ENCODE measurements at regions not wholly inside any gene's neighbourhood (a gene's known extent, or its start where the extent isn't known, plus 50 kb on each side); places are given as distances from the start of the nearest gene placed in this dataset.
"Not testable (repeated sequence)": the region's sequence is repeated elsewhere in the genome, so short reads cannot be mapped to it uniquely, and the experiment has no call there.

DNA sequence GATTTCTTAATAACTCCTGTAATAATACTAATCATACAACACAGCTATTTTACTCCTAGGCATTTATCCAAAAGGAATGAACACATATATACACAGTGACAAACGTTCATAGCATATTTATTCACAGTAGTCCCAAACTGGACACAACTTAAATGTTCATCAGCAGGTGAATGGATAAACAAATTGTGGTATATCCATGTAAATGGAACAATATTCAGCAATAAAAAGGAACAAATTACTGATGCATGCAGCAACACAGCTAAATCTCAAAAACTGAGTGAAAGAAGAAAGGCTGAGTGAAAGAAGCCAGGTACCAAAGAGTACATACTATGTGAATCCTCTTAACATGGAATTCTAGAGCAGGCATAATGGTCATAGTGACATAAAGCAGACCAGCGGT is 242.7 kb upstream of the USP24 start:
- DNase-seq: no peak

GRCh38 chr1:55456971-55457370 is 241.8 kb upstream of the USP24 start:
- no peak for DNase-seq

DNA sequence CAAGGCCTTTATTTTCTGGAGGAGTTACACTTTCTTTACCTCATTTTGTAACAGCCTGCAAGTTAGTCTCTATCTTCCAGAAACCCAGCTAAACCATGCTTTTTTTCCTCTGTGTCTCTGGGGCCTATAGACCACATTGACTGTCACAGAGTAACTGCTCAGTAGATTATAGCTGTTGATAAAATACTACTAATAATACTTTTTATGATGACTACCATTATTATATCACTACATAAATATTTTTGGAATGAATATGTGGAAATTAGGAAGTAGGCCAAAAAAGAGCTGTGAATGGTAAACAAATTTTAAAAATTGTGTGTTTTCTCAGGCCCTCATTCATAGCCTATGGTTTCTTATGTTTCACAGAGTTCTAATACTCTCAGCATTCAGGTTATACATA is 233.1 kb upstream of the USP24 start:
- no peak for DNase-seq

DNA sequence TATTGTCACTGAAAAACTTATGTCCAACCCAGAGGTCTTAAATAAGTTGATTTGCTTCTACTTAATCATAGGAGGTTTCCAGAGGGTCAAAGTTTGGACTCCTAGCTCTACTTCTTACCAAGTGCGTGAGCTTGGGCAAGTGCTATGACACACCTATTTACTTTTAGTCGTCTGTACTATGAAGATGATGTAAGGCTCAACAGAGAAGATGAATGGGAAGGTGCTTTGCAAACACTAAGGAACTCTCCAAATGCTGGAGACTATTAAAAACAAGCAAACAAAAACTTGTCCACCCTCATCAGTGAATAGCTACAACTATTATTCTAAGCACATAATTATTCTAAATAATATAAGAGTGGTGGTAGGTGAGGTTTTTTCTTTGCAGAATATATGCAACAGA is 232.3 kb upstream of the USP24 start:
- DNase-seq: no peak

GRCh38 chr1:55446351-55446750 is 231.2 kb upstream of the USP24 start:
- no peak for DNase-seq

DNA sequence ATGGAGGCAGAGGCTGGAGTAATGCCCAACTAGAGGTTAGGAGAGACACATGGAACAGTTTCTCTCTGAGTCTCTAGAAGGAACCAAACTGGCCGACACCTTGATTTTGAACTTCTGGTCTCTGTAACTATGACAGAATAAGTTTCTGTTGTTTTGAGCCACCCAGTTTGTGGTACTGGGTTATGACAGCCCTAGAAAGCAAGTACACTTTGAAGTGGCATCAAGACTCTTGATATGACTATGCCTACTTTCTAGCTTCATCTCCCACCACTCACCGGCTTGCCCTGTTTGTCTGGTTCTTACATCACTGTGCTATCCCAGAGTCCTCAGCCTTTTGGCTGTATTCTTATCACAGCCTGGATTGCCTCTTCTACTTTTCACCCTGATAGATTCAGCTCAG is 230.3 kb upstream of the USP24 start:
- no peak for DNase-seq

GRCh38 chr1:55444667-55445066 is 229.5 kb upstream of the USP24 start:
- no peak for DNase-seq

GRCh38 chr1:55443175-55443915 is 228.2 kb upstream of the USP24 start:
- DNase-seq: no peak

DNA sequence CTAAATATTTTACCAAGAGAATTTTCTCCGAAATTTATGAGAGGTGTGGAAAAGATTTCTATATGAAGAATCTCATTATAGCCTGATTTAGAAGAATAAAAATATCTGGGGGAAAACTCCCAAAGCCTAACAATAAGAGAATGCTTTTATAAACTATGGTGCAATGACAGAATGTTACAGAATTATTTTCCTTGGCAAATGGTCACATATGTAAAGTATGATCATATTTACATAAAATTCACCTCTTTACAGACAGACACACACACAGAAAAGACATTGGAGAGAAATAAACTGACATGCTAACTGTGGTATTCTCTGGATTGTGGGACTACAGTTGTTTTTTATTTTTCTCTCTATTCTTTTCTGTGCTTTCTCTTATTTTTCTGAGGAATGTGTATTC is 226.3 kb upstream of the USP24 start:
- DNase-seq: no peak

DNA sequence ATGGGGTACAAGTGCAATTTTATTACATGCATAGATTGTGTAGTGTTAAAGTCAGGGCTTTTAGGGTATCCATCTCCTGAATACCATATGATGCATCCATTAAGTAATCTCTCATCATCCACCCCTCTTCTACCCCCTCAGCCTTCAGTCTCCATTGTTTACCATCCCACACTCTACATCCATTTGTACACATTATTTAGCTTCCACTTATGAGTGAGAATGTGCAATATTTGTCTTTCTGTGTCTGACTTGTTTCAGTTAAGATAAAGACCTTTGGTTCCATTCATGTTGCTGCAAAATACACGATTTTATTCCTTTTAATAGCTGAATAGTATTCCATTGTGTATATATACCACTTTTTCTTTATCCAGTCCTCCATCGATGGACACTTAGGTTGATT is 222.5 kb upstream of the USP24 start:
- no peak for DNase-seq

GRCh38 chr1:55430720-55431119 is 215.6 kb upstream of the USP24 start:
- DNase-seq: not testable (repeated sequence)

GRCh38 chr1:55430206-55430605 is 215.0 kb upstream of the USP24 start:
- DNase-seq: not testable (repeated sequence)

DNA sequence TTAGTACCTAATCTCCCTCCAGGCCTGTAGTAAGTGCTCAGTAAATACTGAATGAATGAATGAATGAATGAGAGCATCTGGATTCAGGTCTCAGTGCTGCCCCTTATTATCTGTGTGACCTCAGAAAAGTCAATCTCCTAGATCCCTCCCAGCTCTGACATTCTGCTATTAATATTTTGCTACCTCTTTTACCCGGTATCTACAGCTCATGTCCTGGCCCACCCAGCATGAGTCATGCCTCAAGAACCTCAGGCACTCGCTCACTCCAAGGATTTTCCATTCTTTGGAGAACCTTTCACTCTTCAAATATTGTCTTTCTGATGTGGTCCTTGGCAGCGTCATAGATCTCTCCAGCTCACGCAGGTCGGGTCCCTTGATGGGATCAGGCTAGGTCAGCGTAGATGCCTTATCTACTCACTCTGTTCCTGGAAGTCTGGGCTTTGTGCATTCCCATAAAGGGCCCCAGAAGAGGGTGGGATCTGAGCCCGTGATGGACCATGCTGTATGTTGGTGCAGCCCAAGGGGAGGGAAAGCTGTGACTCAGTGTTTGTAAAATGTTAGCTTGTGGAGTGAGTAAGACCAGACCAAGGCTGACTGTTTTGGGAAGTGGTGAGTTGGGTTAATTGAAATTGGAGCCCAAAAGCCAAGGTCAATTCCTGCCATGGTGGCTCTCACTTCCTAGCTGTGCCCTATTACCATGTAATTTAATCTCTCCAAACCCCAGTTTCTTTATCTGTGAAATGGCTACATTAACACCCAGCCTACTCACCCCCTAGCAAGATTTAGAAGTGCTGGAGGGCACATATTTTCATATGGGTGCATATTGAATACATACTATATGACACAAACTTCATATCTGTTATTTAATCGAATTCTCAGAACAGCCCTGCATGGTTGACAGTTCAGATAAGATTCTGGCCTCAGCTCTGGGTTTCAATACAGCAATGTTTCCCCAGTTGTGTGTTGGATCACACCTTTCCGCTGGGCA is 214.1 kb upstream of the USP24 start:
- DNase-seq: no peak

DNA sequence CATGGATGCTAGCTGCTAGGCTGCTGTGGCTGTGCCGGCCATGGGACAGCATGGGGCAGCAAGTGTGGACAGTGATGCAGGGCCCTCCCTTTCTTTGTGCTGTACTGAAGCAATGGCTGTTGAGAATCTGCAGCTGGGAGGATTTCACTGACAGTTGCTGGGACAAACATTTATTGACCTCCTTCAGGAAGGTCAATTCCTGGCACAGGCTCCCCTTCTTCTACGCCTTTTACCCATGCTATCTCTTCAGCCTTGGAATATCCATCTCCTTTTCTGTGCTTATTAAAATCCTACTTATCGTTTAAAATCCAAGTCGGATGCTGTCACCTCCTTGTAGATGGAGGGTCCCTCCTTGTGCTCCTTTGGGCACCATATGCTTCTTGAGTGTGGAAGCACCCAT is 213.1 kb upstream of the USP24 start:
- DNase-seq: no peak

DNA sequence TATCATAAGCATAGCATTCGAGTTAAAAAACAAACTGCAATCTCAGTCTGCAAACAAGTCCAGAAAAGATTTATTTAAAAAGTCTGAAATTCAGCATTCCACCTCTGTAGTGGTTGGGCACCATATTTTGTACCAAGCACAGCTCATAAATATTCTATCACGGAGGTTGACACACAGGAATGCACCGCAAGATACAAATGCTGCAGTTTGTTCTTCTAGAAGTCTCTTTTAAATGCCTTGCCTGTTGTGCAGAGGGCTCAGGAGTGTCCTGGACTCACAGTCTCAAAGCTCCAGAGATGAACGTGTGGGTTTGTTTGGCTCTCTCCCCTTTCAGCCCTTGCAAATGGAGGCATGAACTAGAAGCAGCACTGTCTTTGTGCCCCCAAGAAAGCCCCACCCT is 212.4 kb upstream of the USP24 start:
- no peak for DNase-seq

- no peak for DNase-seq
Measured at GRCh38 chr1:55426619-55427018, 211.5 kb upstream of the USP24 start.

- DNase-seq: no peak
Measured at GRCh38 chr1:55426156-55426555, 211.0 kb upstream of the USP24 start.

GRCh38 chr1:55425310-55425930 is 210.3 kb upstream of the USP24 start:
- DNase-seq: no peak

DNA sequence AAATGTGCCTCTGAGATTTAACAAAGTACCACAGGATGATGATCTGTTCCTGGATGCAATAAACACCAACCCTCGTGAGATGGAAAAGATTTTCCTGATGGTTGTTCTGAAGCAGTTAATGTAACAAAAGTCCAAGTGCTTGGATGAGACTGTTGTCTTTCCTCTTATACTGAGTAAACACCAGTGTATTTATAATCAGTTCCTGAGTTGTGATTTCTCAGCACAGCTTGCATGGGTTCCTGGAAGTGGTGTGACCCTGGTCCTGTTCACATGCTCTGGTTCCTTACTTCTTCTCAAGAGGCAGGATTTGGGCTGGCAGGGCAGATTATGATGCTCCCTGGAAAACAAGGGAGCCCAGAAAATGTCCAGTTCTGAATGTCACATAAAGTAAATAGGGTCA is 208.2 kb upstream of the USP24 start:
- no peak for DNase-seq

GRCh38 chr1:55420929-55421716 is 206.0 kb upstream of the USP24 start:
- no peak for DNase-seq

GRCh38 chr1:55420026-55420425 is 204.9 kb upstream of the USP24 start:
- no peak for DNase-seq

- DNase-seq: no peak
Measured at GRCh38 chr1:55418208-55419000, 203.2 kb upstream of the USP24 start.

Measured in CD4-positive, alpha-beta T cell treated with Interleukin-21 for 1 hour (primary cell).